ENCODE measurements at regions not wholly inside any gene's neighbourhood (a gene's known extent, or its start where the extent isn't known, plus 50 kb on each side); places are given as distances from the start of the nearest gene placed in this dataset.

DNA sequence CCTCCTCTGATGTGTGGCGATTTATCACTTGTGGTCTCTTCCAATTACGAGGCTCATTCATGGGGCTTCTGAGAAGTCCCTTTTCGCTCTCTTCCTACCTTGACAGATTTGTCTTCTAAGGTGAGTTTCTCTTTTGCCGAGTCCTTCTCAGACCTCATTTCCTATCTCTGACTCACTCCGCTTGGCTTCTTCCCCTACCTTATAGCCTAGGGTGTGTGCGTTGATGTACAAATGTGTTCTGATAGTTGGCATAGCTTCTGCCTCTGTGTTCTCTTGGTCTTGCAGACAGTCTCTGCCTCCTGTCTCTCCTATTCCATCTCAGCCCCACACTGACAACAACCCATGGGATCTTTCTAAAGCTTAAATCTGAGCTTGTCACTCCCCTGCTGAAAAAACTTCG is 56.9 kb upstream of the SHB start:
- TF ChIP-seq, protein P1, sequence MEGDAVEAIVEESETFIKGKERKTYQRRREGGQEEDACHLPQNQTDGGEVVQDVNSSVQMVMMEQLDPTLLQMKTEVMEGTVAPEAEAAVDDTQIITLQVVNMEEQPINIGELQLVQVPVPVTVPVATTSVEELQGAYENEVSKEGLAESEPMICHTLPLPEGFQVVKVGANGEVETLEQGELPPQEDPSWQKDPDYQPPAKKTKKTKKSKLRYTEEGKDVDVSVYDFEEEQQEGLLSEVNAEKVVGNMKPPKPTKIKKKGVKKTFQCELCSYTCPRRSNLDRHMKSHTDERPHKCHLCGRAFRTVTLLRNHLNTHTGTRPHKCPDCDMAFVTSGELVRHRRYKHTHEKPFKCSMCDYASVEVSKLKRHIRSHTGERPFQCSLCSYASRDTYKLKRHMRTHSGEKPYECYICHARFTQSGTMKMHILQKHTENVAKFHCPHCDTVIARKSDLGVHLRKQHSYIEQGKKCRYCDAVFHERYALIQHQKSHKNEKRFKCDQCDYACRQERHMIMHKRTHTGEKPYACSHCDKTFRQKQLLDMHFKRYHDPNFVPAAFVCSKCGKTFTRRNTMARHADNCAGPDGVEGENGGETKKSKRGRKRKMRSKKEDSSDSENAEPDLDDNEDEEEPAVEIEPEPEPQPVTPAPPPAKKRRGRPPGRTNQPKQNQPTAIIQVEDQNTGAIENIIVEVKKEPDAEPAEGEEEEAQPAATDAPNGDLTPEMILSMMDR (IDR thresholded peaks at IDR 0.05), result no peak
- TF ChIP-seq POLR2A (IDR thresholded peaks at IDR 0.05), result no peak

Data from body of pancreas (tissue), 4 donors.